ENCODE measurements at regions not wholly inside any gene's neighbourhood (a gene's known extent, or its start where the extent isn't known, plus 50 kb on each side); places are given as distances from the start of the nearest gene placed in this dataset.

- TF ChIP-seq, protein P1, sequence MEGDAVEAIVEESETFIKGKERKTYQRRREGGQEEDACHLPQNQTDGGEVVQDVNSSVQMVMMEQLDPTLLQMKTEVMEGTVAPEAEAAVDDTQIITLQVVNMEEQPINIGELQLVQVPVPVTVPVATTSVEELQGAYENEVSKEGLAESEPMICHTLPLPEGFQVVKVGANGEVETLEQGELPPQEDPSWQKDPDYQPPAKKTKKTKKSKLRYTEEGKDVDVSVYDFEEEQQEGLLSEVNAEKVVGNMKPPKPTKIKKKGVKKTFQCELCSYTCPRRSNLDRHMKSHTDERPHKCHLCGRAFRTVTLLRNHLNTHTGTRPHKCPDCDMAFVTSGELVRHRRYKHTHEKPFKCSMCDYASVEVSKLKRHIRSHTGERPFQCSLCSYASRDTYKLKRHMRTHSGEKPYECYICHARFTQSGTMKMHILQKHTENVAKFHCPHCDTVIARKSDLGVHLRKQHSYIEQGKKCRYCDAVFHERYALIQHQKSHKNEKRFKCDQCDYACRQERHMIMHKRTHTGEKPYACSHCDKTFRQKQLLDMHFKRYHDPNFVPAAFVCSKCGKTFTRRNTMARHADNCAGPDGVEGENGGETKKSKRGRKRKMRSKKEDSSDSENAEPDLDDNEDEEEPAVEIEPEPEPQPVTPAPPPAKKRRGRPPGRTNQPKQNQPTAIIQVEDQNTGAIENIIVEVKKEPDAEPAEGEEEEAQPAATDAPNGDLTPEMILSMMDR (IDR thresholded peaks at IDR 0.05; ENCODE audit: low read depth, low read length, missing control alignments), result no peak
- no peak for DNase-seq (ENCODE audit: extremely low read depth, low read depth)
- no peak overlapping the region for H3K4me3 ChIP-seq (replicated peaks; ENCODE audit: low read depth, low read length)
Observed at GRCh38 chr7:25037325-25037724, 57.3 kb upstream of the OSBPL3 start.

DNA sequence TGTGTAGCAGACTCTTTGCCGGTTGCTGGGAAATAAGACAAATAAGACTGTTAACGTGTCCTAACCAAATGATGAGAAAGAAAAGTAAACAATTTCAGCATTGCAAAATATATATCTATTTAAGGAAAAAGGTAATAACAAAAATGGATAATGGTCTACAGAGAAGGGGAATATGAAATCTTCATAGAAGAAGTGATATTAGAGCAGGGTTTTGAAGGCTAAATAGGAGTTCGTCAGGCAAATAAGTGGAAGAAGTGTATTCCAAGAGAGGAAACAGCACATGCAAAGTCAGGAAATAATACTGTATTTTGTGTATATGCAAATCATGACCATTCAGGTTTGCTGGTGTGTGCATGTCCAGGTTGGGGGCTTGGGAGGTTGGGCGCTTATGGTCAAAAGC is 55.3 kb upstream of the OSBPL3 start:
- TF ChIP-seq, protein P1 (IDR thresholded peaks at IDR 0.05; ENCODE audit: low read depth, low read length, missing control alignments), result no peak
- DNase-seq (ENCODE audit: extremely low read depth, low read depth), result no peak
- no peak overlapping the region for H3K4me3 ChIP-seq (replicated peaks; ENCODE audit: low read depth, low read length)

- no peak overlapping the region for H3K4me3 ChIP-seq (replicated peaks; ENCODE audit: low read depth, low read length)
- DNase-seq (ENCODE audit: extremely low read depth, low read depth), result no peak
- TF ChIP-seq, protein P1 (IDR thresholded peaks at IDR 0.05; ENCODE audit: low read depth, low read length, missing control alignments), result no peak
Observed at GRCh38 chr7:25034136-25034535, 54.2 kb upstream of the OSBPL3 start.

DNA sequence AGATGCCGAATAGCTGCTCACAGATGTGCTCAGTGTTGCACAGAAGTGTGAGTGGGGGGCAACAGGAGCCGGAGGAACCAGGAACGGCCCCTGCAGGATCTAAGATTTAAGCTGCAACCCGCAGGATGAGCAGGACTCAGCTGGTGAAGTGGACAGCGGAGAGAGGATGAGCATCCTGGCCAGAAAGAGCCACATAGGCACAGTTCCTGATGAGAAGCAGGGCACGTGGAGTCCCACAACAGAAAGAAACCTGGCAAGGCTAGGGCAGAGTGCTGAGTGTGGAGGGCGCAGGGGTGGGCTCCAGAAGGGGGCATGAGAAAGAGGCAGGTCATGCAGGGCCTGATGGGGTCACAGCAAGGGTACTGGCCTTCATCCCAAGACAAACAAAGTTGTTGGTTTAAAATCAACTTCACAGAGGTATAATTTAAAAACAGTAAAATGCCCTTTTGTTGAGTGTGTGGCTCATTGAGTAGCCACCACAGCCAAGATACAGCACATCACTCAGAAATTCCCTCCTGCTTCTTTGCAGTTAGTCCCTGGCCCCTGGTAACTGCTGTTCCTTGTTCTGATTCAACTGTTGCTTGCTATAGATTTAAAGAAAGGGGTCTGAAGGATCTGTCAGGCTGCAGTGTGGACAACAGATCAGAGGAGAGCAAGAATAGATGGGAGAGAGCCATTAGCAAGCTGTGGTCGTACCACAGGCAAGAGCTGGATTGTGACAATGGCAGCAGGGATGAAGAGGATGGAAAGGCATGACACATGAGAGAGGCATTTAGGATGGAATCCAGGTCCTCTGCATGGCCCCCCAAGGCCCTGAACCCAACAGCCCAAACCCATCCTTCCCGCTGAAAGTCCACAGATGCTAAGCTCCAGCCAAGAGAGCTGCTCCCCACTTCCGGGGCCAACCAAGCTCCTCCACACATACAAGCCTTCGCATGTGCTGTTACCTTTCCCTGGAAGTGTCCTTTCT is 53.1 kb upstream of the OSBPL3 start:
- no peak for DNase-seq (ENCODE audit: extremely low read depth, low read depth)
- TF ChIP-seq, protein P1 (IDR thresholded peaks at IDR 0.05; ENCODE audit: low read depth, low read length, missing control alignments), result no peak
- H3K4me3 ChIP-seq (replicated peaks; ENCODE audit: low read depth, low read length), result no peak overlapping the region

DNA sequence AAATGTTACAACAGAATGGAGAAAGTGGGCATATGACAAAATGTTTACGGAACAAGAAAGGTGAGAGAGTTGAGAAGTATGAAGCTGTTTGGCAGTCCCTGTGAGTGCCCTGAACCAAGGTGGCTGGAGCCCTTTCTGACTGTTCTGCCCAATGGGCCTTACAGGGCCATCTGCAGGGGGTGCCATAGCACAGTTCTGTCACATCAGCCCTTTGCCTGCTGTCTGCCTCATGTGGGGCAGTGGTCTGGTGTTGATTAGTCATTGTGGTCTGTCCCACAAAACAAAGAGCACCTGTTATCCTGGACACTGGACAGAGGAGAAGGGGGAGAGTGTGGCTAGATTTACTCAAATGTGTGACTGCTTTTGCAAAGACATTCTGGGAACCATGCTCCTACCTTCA is 51.5 kb upstream of the OSBPL3 start:
- DNase-seq (ENCODE audit: extremely low read depth, low read depth), result no peak
- H3K4me3 ChIP-seq (replicated peaks; ENCODE audit: low read depth, low read length), result no peak overlapping the region
- TF ChIP-seq, protein P1 (IDR thresholded peaks at IDR 0.05; ENCODE audit: low read depth, low read length, missing control alignments), result no peak

GRCh38 chr7:25031007-25031406 is 51.0 kb upstream of the OSBPL3 start:
- no peak for DNase-seq (ENCODE audit: extremely low read depth, low read depth)
- TF ChIP-seq, protein P1 (IDR thresholded peaks at IDR 0.05; ENCODE audit: low read depth, low read length, missing control alignments), result no peak
- H3K4me3 ChIP-seq (replicated peaks; ENCODE audit: low read depth, low read length), result no peak overlapping the region
